ENCODE measurements at regions not wholly inside any gene's neighbourhood (a gene's known extent, or its start where the extent isn't known, plus 50 kb on each side); places are given as distances from the start of the nearest gene placed in this dataset.

DNA sequence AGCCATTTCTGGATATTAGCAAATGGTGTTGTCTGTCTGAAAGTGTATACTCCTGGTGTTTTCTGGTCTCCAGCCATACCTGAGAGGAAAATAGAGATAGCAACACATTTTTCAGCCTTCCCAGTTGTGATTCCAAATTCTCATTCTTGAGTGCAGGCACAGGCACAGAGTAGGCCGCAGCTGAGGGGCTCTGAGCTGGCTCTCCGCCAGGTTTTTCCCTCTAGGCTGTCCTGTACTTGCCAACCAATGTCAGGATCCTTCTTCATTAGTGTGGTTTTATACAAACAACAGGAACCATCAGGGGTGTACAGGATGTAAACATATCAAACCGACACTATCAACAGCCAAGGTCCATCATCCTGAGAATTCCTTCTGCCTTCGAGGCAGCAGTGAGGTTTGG, 1733.6 kb upstream of the CELF4 start:
- TF ChIP-seq, protein P1, sequence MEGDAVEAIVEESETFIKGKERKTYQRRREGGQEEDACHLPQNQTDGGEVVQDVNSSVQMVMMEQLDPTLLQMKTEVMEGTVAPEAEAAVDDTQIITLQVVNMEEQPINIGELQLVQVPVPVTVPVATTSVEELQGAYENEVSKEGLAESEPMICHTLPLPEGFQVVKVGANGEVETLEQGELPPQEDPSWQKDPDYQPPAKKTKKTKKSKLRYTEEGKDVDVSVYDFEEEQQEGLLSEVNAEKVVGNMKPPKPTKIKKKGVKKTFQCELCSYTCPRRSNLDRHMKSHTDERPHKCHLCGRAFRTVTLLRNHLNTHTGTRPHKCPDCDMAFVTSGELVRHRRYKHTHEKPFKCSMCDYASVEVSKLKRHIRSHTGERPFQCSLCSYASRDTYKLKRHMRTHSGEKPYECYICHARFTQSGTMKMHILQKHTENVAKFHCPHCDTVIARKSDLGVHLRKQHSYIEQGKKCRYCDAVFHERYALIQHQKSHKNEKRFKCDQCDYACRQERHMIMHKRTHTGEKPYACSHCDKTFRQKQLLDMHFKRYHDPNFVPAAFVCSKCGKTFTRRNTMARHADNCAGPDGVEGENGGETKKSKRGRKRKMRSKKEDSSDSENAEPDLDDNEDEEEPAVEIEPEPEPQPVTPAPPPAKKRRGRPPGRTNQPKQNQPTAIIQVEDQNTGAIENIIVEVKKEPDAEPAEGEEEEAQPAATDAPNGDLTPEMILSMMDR (IDR thresholded peaks at IDR 0.05; ENCODE audit: low read depth, low read length, poor library complexity, severe bottlenecking), result no peak
- TF ChIP-seq EZH2phosphoT487 (IDR thresholded peaks at IDR 0.05; ENCODE audit: borderline replicate concordance, low read length), result no peak

All from DOHH2 (cell line).